H1 (cell line): ENCODE measurements at regions not wholly inside any gene's neighbourhood (a gene's known extent, or its start where the extent isn't known, plus 50 kb on each side); places are given as distances from the start of the nearest gene placed in this dataset.

Experiments
- CTCF ChIA-PET: fragments of 300-600 bp; sonication (Branson Sonifier 250); formaldehyde crosslinking; loops from one replicate; lab custom pipeline; 2021; ENCODE audit not compliant: partially characterized antibody; lab: Charles Lee
- POLR2A ChIA-PET: fragments of 300-600 bp; sonication (Branson Sonifier 250); formaldehyde crosslinking; loops from one replicate; lab custom pipeline; 2021; ENCODE audit warnings: inconsistent platforms; ENCODE audit not compliant: partially characterized antibody; lab: Charles Lee
- DNase-seq, 2 experiments: peaks; one replicate each; pipeline versions ENCODE4 v3.0.0 to v3.0.0-alpha.2; 2010 to 2022; ENCODE audit warnings: low spot score in 2 of 2, low read depth in 1 of 2, mixed read lengths in 1 of 2
- FAIRE-seq: peaks from 2 replicates; lab custom pipeline; 2011; peaks lifted over from hg19 to GRCh38; lab: Jason Lieb, UNC
- H2AFZ ChIP-seq: 2 replicates; pipeline ENCODE4 v1.8.1; 2012; ENCODE audit warnings: low read length, inconsistent platforms
- H2AK5ac ChIP-seq: 2 replicates; pipeline ENCODE4 v1.6.1; 2013; ENCODE audit warnings: low read depth, low read length
- H2BK120ac ChIP-seq: replicated peaks from 2 replicates; pipeline ENCODE3; 2013; ENCODE audit warnings: low read depth, low read length, inconsistent platforms
- H2BK12ac ChIP-seq: 2 replicates; pipeline ENCODE4 v1.6.1; 2013; ENCODE audit warnings: low read depth, low read length
- H2BK15ac ChIP-seq: 2 replicates; pipeline ENCODE4 v1.6.1; 2013; ENCODE audit warnings: low read length
- H2BK20ac ChIP-seq: 2 replicates; pipeline ENCODE4 v1.6.1; 2013; ENCODE audit warnings: low read length
- H2BK5ac ChIP-seq: 2 replicates; pipeline ENCODE4 v1.6.1; 2013; ENCODE audit warnings: low read depth, low read length
- H3K14ac ChIP-seq: 2 replicates; pipeline ENCODE4 v1.6.1; 2013; ENCODE audit warnings: inconsistent platforms; ENCODE audit not compliant: insufficient read length
- H3K18ac ChIP-seq: 2 replicates; pipeline ENCODE4 v1.6.1; 2013; ENCODE audit warnings: low read length; ENCODE audit errors: extremely low read depth
- H3K23ac ChIP-seq: 2 replicates; pipeline ENCODE4 v1.6.1; 2013; ENCODE audit warnings: inconsistent platforms; ENCODE audit not compliant: insufficient read length
- H3K23me2 ChIP-seq: 2 replicates; pipeline ENCODE4 v1.6.1; 2013; ENCODE audit warnings: low read depth, low read length
- H3K27ac ChIP-seq: 2 replicates; pipeline ENCODE4 v1.6.1; 2011; ENCODE audit warnings: low read depth, low read length, inconsistent platforms
- H3K27me3 ChIP-seq, 4 experiments: replicated peaks in 1 of 4; 1 replicate in 1 of 4; 2 replicates in 3 of 4; pipeline versions ENCODE4 v1.6.1 to v1.8.1; 2011 to 2013; ENCODE audit warnings: low read length in 3 of 4, mild to moderate bottlenecking in 3 of 4, inconsistent platforms in 2 of 4, mixed read lengths in 2 of 4, moderate library complexity in 1 of 4; ENCODE audit not compliant: control insufficient read depth in 3 of 4, insufficient read depth in 3 of 4; ENCODE audit errors: extremely low read depth in 1 of 4
- H3K36me3 ChIP-seq, 4 experiments: 2 replicates each; pipeline versions ENCODE4 v1.6.1 to v1.8.1; 2011 to 2013; ENCODE audit warnings: mild to moderate bottlenecking in 4 of 4, low read length in 3 of 4, moderate library complexity in 2 of 4, control low read depth in 1 of 4, inconsistent platforms in 1 of 4; ENCODE audit not compliant: insufficient read depth in 4 of 4, control insufficient read depth in 2 of 4
- H3K4ac ChIP-seq: replicated peaks from 2 replicates; pipeline ENCODE3; 2013; ENCODE audit warnings: low read length, low read depth, mixed read lengths, inconsistent platforms; ENCODE audit not compliant: insufficient read length
- H3K4me1 ChIP-seq, 4 experiments: replicated peaks in 1 of 4; 1 replicate in 1 of 4; 2 replicates in 3 of 4; pipeline versions ENCODE4 v1.6.1 to v1.8.1; 2011 to 2013; ENCODE audit warnings: low read length in 3 of 4, inconsistent platforms in 2 of 4, mixed read lengths in 1 of 4; ENCODE audit not compliant: insufficient read depth in 4 of 4, control insufficient read depth in 3 of 4
- H3K4me2 ChIP-seq, 2 experiments: 2 replicates each; pipeline versions ENCODE4 v1.6.1 to v1.8.1; 2011 to 2013; ENCODE audit warnings: low read depth in 2 of 2, low read length in 2 of 2, control low read depth in 1 of 2, inconsistent platforms in 1 of 2, mild to moderate bottlenecking in 1 of 2; ENCODE audit not compliant: insufficient read depth in 1 of 2
- H3K4me3 ChIP-seq, 4 experiments: fragments of 200-600, 300-600 bp in 1 of 4; sonication (generic), shearing (Covaris generic), sonication (Bioruptor Twin) in 1 of 4; 2 replicates each; pipeline versions ENCODE4 v1.5.1 to v1.8.1; 2011 to 2016; ENCODE audit warnings: low read length in 4 of 4, low read depth in 3 of 4, control low read depth in 2 of 4, inconsistent platforms in 2 of 4, mild to moderate bottlenecking in 2 of 4, mixed read lengths in 1 of 4, moderate library complexity in 1 of 4; ENCODE audit not compliant: insufficient read depth in 2 of 4; ENCODE audit errors: extremely low read depth in 1 of 4
- H3K56ac ChIP-seq: replicated peaks from 2 replicates; pipeline ENCODE3; 2013; ENCODE audit warnings: low read depth, mild to moderate bottlenecking, mixed read lengths, low read length, inconsistent platforms; ENCODE audit not compliant: insufficient read length
- H3K79me1 ChIP-seq: 2 replicates; pipeline ENCODE4 v1.6.1; 2013; ENCODE audit warnings: low read depth, low read length, control low read depth
- H3K79me2 ChIP-seq, 2 experiments: 2 replicates each; pipeline versions ENCODE4 v1.6.1 to v1.8.1; 2012 to 2013; ENCODE audit warnings: low read length in 2 of 2, mild to moderate bottlenecking in 2 of 2, inconsistent platforms in 1 of 2; ENCODE audit not compliant: insufficient read depth in 2 of 2, control insufficient read depth in 1 of 2
- H3K9ac ChIP-seq, 4 experiments: replicated peaks in 1 of 4; 1 replicate in 1 of 4; 2 replicates in 3 of 4; pipeline versions ENCODE4 v1.6.1 to v1.8.1; 2011 to 2013; ENCODE audit warnings: low read depth in 3 of 4, low read length in 3 of 4, control low read depth in 2 of 4, mild to moderate bottlenecking in 2 of 4, moderate library complexity in 2 of 4, inconsistent platforms in 1 of 4; ENCODE audit errors: extremely low read depth in 1 of 4
- H3K9me3 ChIP-seq, 2 experiments: 2 replicates each; pipeline versions ENCODE4 v1.6.1 to v1.8.1; 2012 to 2013; ENCODE audit warnings: mild to moderate bottlenecking in 2 of 2, moderate library complexity in 2 of 2, control low read depth in 1 of 2, inconsistent platforms in 1 of 2, low read depth in 1 of 2, low read length in 1 of 2, mixed read lengths in 1 of 2; ENCODE audit not compliant: insufficient read depth in 2 of 2
- H4K20me1 ChIP-seq, 2 experiments: replicated peaks in 1 of 2; 2 replicates each; pipeline versions ENCODE3 to v1.8.1; 2011 to 2013; ENCODE audit warnings: inconsistent platforms in 2 of 2, low read length in 2 of 2, mild to moderate bottlenecking in 1 of 2; ENCODE audit not compliant: insufficient read depth in 2 of 2, control insufficient read depth in 1 of 2
- H4K5ac ChIP-seq: 2 replicates; pipeline ENCODE4 v1.6.1; 2013; ENCODE audit warnings: low read length, low read depth, mixed read lengths, inconsistent platforms; ENCODE audit not compliant: insufficient read length
- H4K8ac ChIP-seq: 2 replicates; pipeline ENCODE4 v1.8.0; 2013; ENCODE audit warnings: mild to moderate bottlenecking, moderate library complexity, low read length, inconsistent platforms; ENCODE audit not compliant: insufficient read depth; ENCODE audit errors: extremely low read depth
- H4K91ac ChIP-seq: replicated peaks from 2 replicates; pipeline ENCODE3; 2013; ENCODE audit warnings: low read length, mixed read lengths, inconsistent platforms; ENCODE audit not compliant: insufficient read length
- BCL11A ChIP-seq, 2 experiments: IDR thresholded peaks; one replicate each; pipeline ENCODE4 v1.6.1; 2011; ENCODE audit warnings: low read depth in 2 of 2, low read length in 2 of 2, mild to moderate bottlenecking in 2 of 2
- CEBPB ChIP-seq: IDR thresholded peaks from 2 replicates; pipeline ENCODE4 v1.6.1; 2012; ENCODE audit warnings: low read depth, low read length
- CREB1 ChIP-seq: IDR thresholded peaks from 2 replicates; pipeline ENCODE4 v1.6.1; 2012; ENCODE audit warnings: inconsistent platforms
- E2F6 ChIP-seq: IDR thresholded peaks from 2 replicates; pipeline ENCODE4 v1.6.1; 2012; ENCODE audit warnings: inconsistent platforms
- FOSL1 ChIP-seq: IDR thresholded peaks from 2 replicates; pipeline ENCODE4 v1.6.1; 2011; ENCODE audit warnings: mild to moderate bottlenecking, low read depth, low read length, moderate library complexity; ENCODE audit not compliant: insufficient read depth
- GABPA ChIP-seq: IDR thresholded peaks from 2 replicates; pipeline ENCODE4 v1.6.1; 2011; ENCODE audit warnings: mild to moderate bottlenecking, low read length, moderate library complexity, borderline replicate concordance; ENCODE audit not compliant: insufficient read depth
- HDAC6 ChIP-seq: IDR thresholded peaks from one replicate; pipeline ENCODE4 v1.7.1; 2012; ENCODE audit warnings: low read depth, mild to moderate bottlenecking, inconsistent platforms, low read length, moderate library complexity
- NRF1 ChIP-seq: IDR thresholded peaks from 2 replicates; pipeline ENCODE4 v1.6.1; 2011; ENCODE audit warnings: mild to moderate bottlenecking, low read depth, low read length, improper control_type of control experiment
- SP4 ChIP-seq: IDR thresholded peaks from 2 replicates; pipeline ENCODE4 v1.6.1; 2012; ENCODE audit warnings: low read length, inconsistent platforms
- SRF ChIP-seq: IDR thresholded peaks from 2 replicates; pipeline ENCODE4 v1.6.1; 2011; ENCODE audit warnings: mild to moderate bottlenecking, low read depth, low read length, moderate library complexity
- TAF7 ChIP-seq: optimal IDR thresholded peaks from 2 replicates; pipeline ENCODE3; 2011; ENCODE audit warnings: low read depth, mild to moderate bottlenecking, inconsistent platforms, low read length, moderate library complexity, borderline replicate concordance
- TEAD4 ChIP-seq: IDR thresholded peaks from 2 replicates; pipeline ENCODE4 v1.6.1; 2012; ENCODE audit warnings: low read depth, low read length, inconsistent platforms, mixed read lengths
- ZNF274 ChIP-seq: IDR thresholded peaks from 2 replicates; pipeline ENCODE4 v1.7.0; 2012; ENCODE audit warnings: low read length, borderline replicate concordance; ENCODE audit errors: extremely low read depth
- WGBS, 2 experiments: shearing (Covaris generic) in 1 of 2; methylation state at CpG; one replicate each; pipeline versions ENCODE4 v1.1.6 to v1.1.7; 2013 to 2015; ENCODE audit warnings: low lambda C conversion rate in 2 of 2, mixed read lengths in 2 of 2, inconsistent platforms in 1 of 2, low coverage in 1 of 2, missing lambda C conversion rate in 1 of 2; ENCODE audit not compliant: insufficient replicate concordance in 2 of 2, insufficient coverage in 1 of 2, insufficient read length in 1 of 2; ENCODE audit errors: extremely low coverage in 1 of 2, missing lambda C conversion rate in 1 of 2; 5-methylcytosine and 5-hydroxymethylcytosine counted together

- WGBS, 2 experiments = 68% methylated on average over 2 of the region's 2 CpGs; no CpG with 5 or more reads in 1 of the 2 experiments
- Histone ChIP-seq H3K4ac (no peak overlapping the region), H2BK20ac (no peak overlapping the region), H3K27ac (no peak overlapping the region), H3K36me3 (no peaks in the 10 kb centered on the region), H3K9ac (no peak overlapping the region), H3K23me2 (no peaks in the 10 kb centered on the region), H2BK12ac (no peak overlapping the region), H3K23ac (no peak overlapping the region), H3K9me3 (peaks cover 8 to 11% of the 10 kb centered on the region in 2 experiments; a peak in 1 of 4 replicates), H2BK15ac (no peak overlapping the region), H3K4me2 (no peak overlapping the region), H3K79me2 (no peaks in the 10 kb centered on the region), H2BK120ac (no peak overlapping the region), H2BK5ac (no peak overlapping the region), H3K4me1 (no peaks in the 10 kb centered on the region), H2AFZ (no peak overlapping the region), H4K20me1 (no peaks in the 10 kb centered on the region), H3K79me1 (no peaks in the 10 kb centered on the region), H3K56ac (no peak overlapping the region), H4K8ac (no peak overlapping the region), H3K14ac (no peak overlapping the region), H3K27me3 (no peaks in the 10 kb centered on the region), H4K5ac (no peak overlapping the region), H2AK5ac (no peak overlapping the region), H4K91ac (no peak overlapping the region), H3K4me3 (no peak overlapping the region), H3K18ac (no peak overlapping the region)
- no peak for FAIRE-seq
- ChIA-PET POLR2A (no interaction called here), CTCF (interaction anchor here (0.7 kb wide), 1 partner anchor 458 kb away, joined by 3 read pairs; no protein-coding TSS in a partner anchor)
- no peak for DNase-seq
- TF ChIP-seq ZNF274 = no peak
- TF ChIP-seq FOSL1 = no peak
- TF ChIP-seq CREB1 = no peak
- no peak for TF ChIP-seq CEBPB
- no peak for TF ChIP-seq BCL11A (IDR thresholded peaks at IDR 0.05; ENCODE audit: low read depth in 2 of 2, low read length in 2 of 2)
- no peak for TF ChIP-seq NRF1
- TF ChIP-seq SRF = no peak
- TF ChIP-seq TAF7 = no peak
- TF ChIP-seq SP4 = no peak
- TF ChIP-seq TEAD4 = no peak
- TF ChIP-seq E2F6 = no peak
- TF ChIP-seq HDAC6 = no peak
- TF ChIP-seq GABPA = no peak
These were observed 214.1 kb downstream of the RPAP3 start for GRCh38 chr12:47491516-47492305.
